ENCODE measurements at regions not wholly inside any gene's neighbourhood (a gene's known extent, or its start where the extent isn't known, plus 50 kb on each side); places are given as distances from the start of the nearest gene placed in this dataset.

- TF ChIP-seq, protein P1, sequence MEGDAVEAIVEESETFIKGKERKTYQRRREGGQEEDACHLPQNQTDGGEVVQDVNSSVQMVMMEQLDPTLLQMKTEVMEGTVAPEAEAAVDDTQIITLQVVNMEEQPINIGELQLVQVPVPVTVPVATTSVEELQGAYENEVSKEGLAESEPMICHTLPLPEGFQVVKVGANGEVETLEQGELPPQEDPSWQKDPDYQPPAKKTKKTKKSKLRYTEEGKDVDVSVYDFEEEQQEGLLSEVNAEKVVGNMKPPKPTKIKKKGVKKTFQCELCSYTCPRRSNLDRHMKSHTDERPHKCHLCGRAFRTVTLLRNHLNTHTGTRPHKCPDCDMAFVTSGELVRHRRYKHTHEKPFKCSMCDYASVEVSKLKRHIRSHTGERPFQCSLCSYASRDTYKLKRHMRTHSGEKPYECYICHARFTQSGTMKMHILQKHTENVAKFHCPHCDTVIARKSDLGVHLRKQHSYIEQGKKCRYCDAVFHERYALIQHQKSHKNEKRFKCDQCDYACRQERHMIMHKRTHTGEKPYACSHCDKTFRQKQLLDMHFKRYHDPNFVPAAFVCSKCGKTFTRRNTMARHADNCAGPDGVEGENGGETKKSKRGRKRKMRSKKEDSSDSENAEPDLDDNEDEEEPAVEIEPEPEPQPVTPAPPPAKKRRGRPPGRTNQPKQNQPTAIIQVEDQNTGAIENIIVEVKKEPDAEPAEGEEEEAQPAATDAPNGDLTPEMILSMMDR (IDR thresholded peaks at IDR 0.05; ENCODE audit: borderline replicate concordance, extremely low read depth, low read length, poor library complexity, severe bottlenecking): no peak
- TF ChIP-seq EZH2 (IDR thresholded peaks at IDR 0.05; ENCODE audit: borderline replicate concordance, low read depth, low read length, severe bottlenecking): no peak
These were observed 205.8 kb upstream of the SALL3 start for GRCh38 chr18:78773819-78774218.

All from DND-41 (cell line).